Glomerular visceral epithelial cell (primary cell): ENCODE measurements at regions not wholly inside any gene's neighbourhood (a gene's known extent, or its start where the extent isn't known, plus 50 kb on each side); places are given as distances from the start of the nearest gene placed in this dataset.

Experiments
- DNase-seq: peaks from one replicate; pipeline ENCODE4 v3.0.0-alpha.2; 2016; ENCODE audit errors: extremely low spot score

GRCh38 chr3:34292605-34293300, 494.3 kb downstream of the PDCD6IP start:
- no peak for DNase-seq

GRCh38 chr3:34294240-34294639, 495.8 kb downstream of the PDCD6IP start:
- DNase-seq, result no peak

GRCh38 chr3:34296796-34297195, 498.4 kb downstream of the PDCD6IP start:
- no peak for DNase-seq

- no peak for DNase-seq
Observed at GRCh38 chr3:34298653-34299052, 500.2 kb downstream of the PDCD6IP start.

GRCh38 chr3:34300621-34301020, 502.2 kb downstream of the PDCD6IP start:
- no peak for DNase-seq

- DNase-seq, result no peak
Observed at GRCh38 chr3:34301313-34301712, 502.9 kb downstream of the PDCD6IP start.

- DNase-seq, result peak; percentile 42
Observed at GRCh38 chr3:34305266-34305665, 506.8 kb downstream of the PDCD6IP start.

GRCh38 chr3:34312684-34313083, 514.3 kb downstream of the PDCD6IP start:
- no peak for DNase-seq

- DNase-seq, result no peak
Observed at GRCh38 chr3:34319881-34320280, 521.5 kb downstream of the PDCD6IP start.

GRCh38 chr3:34323517-34323916, 525.1 kb downstream of the PDCD6IP start:
- no peak for DNase-seq

- DNase-seq, result no peak
Observed at GRCh38 chr3:34346656-34347055, 548.2 kb downstream of the PDCD6IP start.

- DNase-seq, result no peak
Observed at GRCh38 chr3:34351882-34352777, 553.7 kb downstream of the PDCD6IP start.

GRCh38 chr3:34352778-34353331, 554.4 kb downstream of the PDCD6IP start:
- DNase-seq, result no peak

- no peak for DNase-seq
Observed at GRCh38 chr3:34357461-34357860, 559.0 kb downstream of the PDCD6IP start.

GRCh38 chr3:34359064-34359463, 560.6 kb downstream of the PDCD6IP start:
- DNase-seq, result no peak

- no peak for DNase-seq
Observed at GRCh38 chr3:34360713-34361112, 562.3 kb downstream of the PDCD6IP start.

GRCh38 chr3:34361921-34362320, 563.5 kb downstream of the PDCD6IP start:
- DNase-seq, result no peak

- no peak for DNase-seq
Observed at GRCh38 chr3:34362910-34363309, 564.5 kb downstream of the PDCD6IP start.

GRCh38 chr3:34363881-34364280, 565.5 kb downstream of the PDCD6IP start:
- DNase-seq, result no peak

GRCh38 chr3:34364335-34364734, 565.9 kb downstream of the PDCD6IP start:
- DNase-seq, result peak; percentile 55

- DNase-seq, result no peak
Observed at GRCh38 chr3:34365231-34365630, 566.8 kb downstream of the PDCD6IP start.

GRCh38 chr3:34365771-34366170, 567.3 kb downstream of the PDCD6IP start:
- no peak for DNase-seq

- no peak for DNase-seq
Observed at GRCh38 chr3:34367521-34367920, 569.1 kb downstream of the PDCD6IP start.
